ENCODE measurements at regions not wholly inside any gene's neighbourhood (a gene's known extent, or its start where the extent isn't known, plus 50 kb on each side); places are given as distances from the start of the nearest gene placed in this dataset.

DNA sequence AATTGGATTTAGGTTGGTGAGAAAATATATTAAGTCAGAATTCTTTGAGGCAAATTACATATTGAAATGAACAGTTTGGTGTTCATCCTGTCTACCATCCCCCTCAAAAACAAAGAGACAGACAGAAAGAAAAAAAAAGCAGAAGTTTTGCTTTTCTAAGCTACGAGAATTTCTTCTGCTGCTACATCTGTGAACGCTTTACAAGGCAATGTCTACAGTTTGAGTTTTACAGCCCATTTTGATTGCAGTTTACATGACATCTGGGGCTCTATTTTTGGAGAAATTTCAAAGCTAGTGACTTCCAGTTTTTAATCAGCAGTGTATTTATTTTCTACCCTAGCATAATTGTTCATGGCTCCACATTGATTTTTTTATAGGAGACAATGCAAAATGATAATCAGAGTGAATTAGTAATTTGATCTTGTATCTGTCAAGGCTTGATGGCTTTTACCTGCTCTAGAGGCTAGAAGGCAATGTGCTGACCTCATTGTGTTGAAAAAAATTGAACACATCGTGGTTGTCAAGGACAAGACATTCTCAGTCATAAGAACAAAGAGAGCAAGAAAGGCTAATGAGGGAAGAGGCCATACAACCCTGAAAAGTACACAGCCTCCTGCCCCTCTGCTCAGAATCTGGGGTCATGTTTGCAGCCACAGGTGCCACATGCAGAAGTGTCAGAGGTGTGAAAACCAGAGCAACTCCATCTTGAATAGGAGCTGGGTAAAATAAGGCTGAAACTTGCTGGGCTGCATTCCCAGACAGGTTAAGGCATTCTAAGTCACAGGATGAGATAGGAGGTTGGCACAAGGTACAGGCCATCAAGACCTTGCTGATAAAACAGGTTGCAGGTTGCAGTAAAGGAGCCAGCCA is 201.0 kb upstream of the CAMK1G start:
- DNase-seq (ENCODE audit: low spot score): no peak

- DNase-seq (ENCODE audit: low spot score): no peak
Observed at GRCh38 chr1:209383422-209383821, 200.1 kb upstream of the CAMK1G start.

DNA sequence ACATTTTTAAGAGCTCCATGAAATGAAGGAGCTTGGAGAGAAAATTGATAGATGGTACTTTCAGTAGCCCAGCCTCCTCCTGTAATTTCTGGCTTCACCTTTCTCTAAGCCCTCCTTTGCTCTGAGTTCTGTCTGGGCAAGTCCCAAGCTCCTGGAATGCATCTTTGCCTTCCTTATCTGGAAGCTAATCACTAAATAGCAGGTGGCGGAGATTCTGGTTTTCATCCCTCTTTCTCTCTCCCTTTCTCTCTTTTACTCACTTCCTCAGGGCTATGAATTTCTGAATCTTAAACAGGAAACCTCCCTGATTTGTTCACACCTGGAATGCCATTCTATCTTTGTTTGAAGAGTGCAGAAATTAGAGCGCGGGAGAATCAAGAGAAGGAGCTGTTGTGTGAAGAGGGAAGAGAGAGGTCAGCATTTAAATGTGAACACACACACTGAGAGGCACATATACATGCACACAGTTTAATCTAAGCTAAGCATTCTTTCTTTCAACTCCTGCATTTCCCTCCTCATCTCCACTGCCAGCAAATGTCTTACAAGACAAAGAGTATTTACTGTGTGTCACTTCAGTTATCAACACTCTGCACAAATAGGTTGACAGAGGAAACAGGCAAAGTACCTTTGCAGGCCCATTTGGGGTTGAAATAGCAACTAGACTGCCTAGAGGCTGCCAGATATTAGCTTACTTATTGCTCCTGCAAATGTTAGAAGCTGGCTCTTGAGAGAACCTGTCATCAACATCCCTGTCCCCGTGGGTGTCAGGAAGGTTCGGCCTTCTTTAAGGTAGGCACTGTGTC is 199.4 kb upstream of the CAMK1G start:
- DNase-seq (ENCODE audit: low spot score): no peak

DNA sequence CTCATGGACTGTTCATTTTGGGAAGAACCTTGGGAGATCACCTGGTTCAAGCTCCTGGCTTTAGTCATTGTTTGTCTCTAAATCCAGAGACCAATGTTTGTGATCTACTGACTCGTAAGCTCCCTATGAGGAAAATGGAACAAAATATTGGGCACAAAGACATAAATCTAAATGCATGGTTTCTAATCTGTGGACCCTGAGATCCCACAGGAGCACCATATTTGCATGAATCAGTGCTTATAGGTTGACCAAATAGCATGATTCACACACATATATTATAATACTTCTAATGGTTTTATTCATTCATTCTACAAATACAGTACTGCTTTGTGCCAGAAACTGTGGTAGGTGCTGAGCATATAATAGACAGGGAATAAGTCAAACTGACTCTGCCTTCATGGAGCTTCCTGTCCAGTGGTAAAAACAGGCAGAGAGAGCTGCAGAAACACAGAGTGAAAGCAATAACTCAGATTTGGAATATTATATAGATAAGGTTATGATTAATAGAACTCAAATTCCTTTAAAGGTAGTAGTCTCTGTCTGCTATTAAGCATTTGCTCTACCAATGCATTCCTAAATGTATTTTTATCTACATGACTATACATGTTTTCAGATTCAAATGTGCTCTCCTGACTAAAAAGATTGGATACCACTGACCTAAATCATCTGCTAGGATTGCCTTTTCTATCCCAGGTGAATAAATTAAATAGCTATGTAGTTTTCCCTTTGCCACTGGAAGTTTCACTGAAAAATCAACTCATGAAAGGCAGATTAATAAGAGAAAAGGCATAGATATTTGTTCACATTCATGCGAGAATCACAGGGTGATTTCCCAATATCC is 198.6 kb upstream of the CAMK1G start:
- DNase-seq (ENCODE audit: low spot score): no peak

GRCh38 chr1:209386156-209386555 is 197.4 kb upstream of the CAMK1G start:
- DNase-seq (ENCODE audit: low spot score): no peak

- no peak for DNase-seq (ENCODE audit: low spot score)
Observed at GRCh38 chr1:209387271-209387968, 196.1 kb upstream of the CAMK1G start.

DNA sequence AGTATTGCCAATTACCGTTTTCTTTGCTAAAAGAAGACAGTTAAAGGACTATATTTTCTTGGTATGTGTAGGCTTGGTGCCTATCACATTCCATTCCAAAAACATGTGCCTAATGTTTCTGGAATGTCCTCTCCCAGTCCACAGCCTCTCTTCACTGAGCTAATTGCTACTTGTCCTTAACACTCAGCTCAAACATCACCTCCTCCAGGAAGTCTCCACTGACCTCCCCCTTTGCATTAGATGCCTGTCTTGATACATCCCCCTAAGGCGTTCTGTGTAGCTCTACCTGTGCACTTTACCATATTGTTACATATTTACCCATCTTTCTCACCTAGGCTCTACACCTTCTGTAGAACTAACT is 195.6 kb upstream of the CAMK1G start:
- no peak for DNase-seq (ENCODE audit: low spot score)

DNA sequence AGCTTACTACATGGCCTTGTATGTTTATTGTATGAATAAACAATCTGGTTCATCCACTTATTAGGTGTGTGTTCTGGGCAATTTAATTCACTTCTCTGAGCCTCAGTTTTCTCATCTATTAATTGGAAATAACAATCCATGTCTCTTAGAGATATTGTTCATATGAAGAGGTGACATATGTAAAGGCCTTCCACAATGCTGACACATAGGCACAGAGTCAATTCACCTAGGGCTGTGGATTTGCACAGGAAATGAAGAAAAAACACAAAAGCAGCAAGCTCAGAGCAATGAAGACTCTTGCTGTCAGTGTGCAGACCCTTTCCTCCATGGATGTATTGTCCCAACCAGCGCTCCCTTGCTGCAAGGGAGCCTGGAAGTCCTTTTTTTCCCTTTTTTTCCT is 195.2 kb upstream of the CAMK1G start:
- no peak for DNase-seq (ENCODE audit: low spot score)

- no peak for DNase-seq (ENCODE audit: low spot score)
Observed at GRCh38 chr1:209389258-209389657, 194.3 kb upstream of the CAMK1G start.

DNA sequence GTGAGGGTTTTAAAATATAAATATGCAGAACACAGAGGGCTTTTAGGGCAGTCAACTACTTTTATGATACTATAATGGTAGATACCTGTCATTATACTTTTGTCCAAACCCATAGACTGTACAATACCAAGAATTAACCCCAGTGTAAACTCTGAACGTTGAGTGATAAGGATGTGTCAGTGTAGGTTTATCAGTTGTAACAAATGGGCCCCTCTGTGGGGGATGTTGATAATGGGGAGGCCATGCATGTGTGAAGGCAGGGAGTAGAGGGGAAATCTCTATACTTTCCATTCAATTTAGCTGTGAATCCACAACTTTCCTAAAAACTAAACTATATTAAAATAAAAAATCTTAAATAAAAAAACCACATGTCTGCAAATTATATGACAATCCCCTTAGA is 193.5 kb upstream of the CAMK1G start:
- no peak for DNase-seq (ENCODE audit: low spot score)

DNA sequence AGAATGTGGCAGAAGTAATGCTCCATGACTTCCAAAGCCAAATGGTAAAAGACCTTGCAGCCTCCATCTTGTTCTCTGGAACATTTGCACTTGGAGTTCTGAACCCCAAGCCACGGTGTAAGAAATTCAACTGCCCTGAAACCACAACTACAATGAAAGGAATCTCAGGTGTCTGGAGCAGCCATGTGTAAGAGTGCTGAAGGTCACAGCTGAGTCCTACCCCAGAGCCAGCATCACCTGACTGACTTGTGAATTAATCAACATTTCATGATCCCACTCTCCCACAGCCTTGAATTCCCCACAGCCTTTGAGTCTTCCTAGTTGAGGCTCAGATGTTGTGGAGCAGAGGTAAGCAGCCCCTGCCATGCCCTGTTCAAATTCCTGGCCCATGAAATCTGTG is 192.8 kb upstream of the CAMK1G start:
- no peak for DNase-seq (ENCODE audit: low spot score)

DNA sequence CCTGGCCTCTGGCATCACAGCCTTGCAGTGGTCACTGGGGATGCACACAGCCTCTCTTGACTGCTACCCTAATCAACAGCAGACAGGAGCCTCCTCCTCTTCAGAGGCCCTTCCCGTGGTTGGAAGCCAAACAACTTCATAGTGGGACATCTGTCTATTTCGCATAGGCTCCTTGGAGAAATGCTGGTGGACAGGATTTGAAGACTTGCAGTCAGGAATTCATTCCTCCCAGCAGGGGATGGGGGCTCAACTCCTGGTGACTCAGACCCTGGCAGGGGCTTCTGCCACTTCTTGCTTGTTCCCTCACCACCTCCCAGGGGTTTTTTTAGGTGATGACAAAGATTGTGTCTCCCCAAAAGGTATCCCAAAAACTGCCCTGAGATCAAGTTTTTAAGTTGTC is 191.7 kb upstream of the CAMK1G start:
- DNase-seq (ENCODE audit: low spot score): no peak

GRCh38 chr1:209395169-209395568 is 188.3 kb upstream of the CAMK1G start:
- DNase-seq (ENCODE audit: low spot score): no peak

- no peak for DNase-seq (ENCODE audit: low spot score)
Observed at GRCh38 chr1:209397371-209397770, 186.1 kb upstream of the CAMK1G start.

DNA sequence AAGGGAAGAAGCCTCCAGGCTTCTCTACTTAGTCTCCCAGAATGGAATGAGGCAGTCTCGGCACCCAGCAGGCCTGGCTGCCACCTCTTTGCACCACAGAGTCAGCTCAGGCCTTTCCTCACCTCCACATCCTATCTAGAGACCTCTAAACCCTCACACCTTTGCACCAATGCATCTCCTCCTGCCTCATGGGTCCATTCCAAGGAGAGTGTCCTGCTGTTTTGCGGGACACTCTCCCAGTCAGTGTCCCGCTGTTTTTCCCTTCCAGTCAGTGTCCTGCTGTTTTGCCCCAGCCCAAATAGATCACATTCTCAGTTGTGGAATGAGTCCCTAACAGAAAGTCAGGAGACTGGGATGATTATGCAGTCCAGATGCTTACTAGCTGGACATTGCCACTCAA is 185.6 kb upstream of the CAMK1G start:
- DNase-seq (ENCODE audit: low spot score): no peak

- no peak for DNase-seq (ENCODE audit: low spot score)
Observed at GRCh38 chr1:209398313-209398991, 185.1 kb upstream of the CAMK1G start.

GRCh38 chr1:209399800-209400199 is 183.7 kb upstream of the CAMK1G start:
- no peak for DNase-seq (ENCODE audit: low spot score)

DNA sequence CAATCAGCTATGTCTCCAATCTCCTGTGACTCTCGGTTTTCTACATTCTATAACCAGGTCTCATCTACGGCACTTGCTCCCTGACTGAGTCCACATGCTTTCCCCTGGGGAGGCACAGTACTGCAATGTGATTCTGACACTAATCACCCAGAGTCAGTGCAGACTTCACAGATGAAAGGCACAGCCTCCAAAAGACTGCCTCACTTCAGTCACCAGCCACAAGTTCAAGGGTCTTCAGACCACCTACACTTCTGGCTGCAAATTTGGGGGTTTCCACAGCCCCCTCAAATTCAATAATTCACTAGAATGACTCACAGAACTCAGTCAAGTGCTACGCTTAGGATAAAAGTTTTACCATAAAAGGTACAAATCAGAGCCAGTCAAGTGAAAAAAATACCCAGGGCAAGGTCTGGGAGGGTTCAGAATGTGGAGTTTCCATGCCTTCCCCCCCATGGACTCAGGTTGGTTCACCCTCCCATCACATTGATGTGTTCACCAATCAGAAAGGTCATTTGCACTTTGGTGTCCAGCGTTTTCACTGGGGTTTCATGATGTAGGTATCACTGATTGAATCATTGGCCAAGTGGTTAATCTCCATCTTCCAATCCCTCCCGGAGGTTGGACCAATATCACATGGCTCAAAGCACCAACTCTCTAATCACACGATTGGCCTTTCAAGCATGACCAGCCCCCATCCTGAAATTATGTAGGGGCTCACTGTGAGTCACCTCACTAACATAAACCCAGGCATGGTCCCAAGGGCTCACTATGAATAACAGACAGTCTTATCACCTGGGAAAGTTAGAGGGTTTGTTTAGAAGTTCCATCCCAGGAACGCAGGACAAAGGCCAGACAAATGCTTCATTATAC is 182.9 kb upstream of the CAMK1G start:
- DNase-seq (ENCODE audit: low spot score): no peak

- DNase-seq (ENCODE audit: low spot score): no peak
Observed at GRCh38 chr1:209402697-209403096, 180.8 kb upstream of the CAMK1G start.

- DNase-seq (ENCODE audit: low spot score): no peak
Observed at GRCh38 chr1:209403921-209404320, 179.6 kb upstream of the CAMK1G start.

Measured in germinal center (tissue), 1 donor.